GM19328 (cell line): ENCODE measurements at regions not wholly inside any gene's neighbourhood (a gene's known extent, or its start where the extent isn't known, plus 50 kb on each side); places are given as distances from the start of the nearest gene placed in this dataset.

ENCODE experiments used
- ATAC-seq: cut with Tn5 transposase; IDR thresholded peaks from one replicate; pipeline ENCODE4 v1.9.1; 2021; ENCODE audit warnings: mild to moderate bottlenecking, moderate library complexity; ENCODE audit not compliant: unreplicated experiment

DNA sequence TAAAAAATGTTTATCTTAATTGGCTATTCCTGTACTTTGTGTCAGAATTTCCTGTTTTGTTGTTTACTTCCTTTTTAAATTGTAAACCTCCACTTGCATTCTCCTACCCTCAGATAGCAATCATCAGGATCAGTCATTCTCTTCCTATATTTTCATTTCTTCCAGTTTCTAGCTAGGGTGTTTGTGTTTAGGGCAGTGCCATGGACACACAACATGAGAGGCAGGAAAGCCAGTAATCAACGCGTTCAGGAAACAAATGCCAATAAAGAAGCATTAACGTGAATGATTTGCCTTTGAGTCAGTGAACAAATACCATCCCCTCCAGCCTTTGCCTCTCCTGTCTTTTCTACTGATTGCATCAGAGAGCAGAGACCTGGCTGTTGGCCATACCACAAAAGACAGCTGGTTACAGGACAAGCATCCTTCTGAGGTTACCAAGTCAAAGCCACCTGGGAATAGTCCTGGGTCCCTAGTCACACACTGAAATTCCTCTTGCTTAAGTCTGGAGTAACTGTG lies 56.7 kb upstream of the FHL2 start:
- no peak for ATAC-seq

DNA sequence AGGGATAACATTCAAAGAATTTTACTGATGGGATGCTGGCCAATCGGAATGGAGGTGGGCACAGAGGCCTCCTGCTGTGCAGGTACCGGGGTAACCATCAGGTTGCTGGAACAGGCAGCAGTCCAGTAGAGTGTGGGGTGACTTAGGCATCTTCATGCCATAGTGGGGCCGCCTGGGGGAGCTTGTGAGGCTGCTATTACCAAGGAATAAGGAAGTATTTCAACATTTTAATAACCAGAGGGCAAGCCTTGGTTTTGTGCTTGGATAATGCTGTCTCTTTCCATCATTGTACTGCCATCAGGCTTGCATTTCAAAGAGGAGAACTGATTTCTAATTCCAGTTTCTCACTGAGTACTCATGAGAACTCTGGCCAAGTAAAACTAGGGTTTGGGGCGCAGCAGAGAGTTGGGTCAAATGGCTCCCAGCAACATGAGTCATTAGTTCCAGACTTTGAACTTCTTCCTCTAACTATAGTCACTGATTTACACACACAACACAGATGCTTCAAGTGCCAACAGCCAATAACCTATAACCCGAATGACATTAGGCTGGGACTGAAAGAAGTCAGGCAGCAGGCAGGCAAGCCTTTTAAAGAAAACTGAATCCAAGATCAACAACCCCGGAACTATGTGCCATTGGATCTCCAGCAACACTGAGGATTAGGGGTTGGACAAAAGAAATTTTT lies 56.1 kb upstream of the FHL2 start:
- ATAC-seq, result no peak

DNA sequence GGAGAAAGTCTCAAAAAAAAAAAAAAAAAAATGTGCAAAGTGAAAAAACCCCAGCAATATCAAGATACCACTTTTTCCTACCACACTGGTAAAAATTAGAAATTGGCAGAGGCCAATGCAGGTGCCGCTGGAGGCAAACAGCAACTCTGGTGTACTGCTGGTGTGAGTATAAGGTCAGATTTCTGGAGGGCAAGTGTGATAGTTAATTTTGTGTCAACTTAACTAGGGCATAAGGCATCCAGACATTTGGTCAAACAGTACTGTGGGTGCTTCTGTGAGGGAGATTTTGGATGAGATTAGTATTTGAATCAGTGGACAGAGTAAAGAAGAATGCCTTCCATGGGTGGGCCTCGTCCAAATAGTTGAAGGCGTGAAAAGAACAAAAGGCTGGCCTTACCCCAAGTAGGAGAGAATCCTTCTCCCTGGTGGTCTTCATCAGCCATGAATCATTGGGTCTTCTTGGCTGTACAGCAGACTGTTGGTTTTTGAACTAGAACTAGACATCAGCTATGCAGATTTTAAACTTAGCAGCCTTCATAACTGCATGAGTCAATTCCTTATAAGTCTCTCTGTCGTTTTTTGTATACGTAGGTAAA lies 52.8 kb upstream of the FHL2 start:
- no peak for ATAC-seq

DNA sequence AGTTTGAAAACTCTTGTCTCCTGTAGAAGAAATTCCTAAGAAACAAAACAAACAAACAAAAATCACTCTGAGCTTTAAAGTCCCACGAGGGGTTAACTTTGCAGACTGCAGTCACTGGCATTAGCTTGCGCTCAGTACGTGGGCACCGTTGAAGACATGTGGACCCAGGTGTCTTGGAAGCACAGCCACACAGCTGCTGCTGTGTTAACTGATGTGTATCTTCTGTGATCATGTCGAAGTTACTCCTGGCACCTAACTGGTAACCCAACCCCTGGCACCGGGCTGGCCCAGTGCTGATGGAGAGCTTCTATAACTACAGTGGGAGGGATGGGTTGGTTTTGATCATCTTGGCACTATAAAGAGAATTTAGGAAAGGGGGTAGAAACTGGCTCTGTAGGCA lies 51.6 kb upstream of the FHL2 start:
- no peak for ATAC-seq

DNA sequence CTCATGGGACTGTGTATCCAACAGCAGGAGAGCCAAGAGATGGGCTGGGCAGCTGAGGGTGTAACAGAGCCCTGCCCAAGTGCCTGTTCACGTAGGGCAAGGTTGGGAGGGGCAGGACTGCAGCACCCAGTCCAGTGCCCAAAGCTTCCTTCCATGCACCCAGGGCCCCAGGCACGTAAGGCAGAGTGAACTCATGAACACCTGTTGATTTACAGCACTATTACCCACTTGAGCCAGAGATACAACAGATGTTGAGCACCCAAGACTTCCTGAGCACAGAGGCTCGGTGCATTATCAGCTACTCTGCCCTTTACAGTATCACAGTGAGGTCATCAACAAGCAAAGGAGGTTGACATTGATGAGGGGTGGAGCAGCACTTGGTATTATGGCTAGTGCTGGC lies 50.2 kb upstream of the FHL2 start:
- no peak for ATAC-seq
